GM12801 (cell line): ENCODE measurements at regions not wholly inside any gene's neighbourhood (a gene's known extent, or its start where the extent isn't known, plus 50 kb on each side); places are given as distances from the start of the nearest gene placed in this dataset.

Experiments used
- CTCF ChIP-seq: IDR thresholded peaks from one replicate; pipeline ENCODE4 v1.5.1; 2011; ENCODE audit warnings: control low read depth; ENCODE audit not compliant: insufficient read length; ENCODE audit errors: extremely low read depth

GRCh38 chr3:170651260-170651845 lies 65.5 kb upstream of the SLC7A14 start:
- no peak for TF ChIP-seq CTCF

GRCh38 chr3:170644711-170645110 lies 58.8 kb upstream of the SLC7A14 start:
- TF ChIP-seq CTCF = no peak

GRCh38 chr3:170643831-170644230 lies 58.0 kb upstream of the SLC7A14 start:
- no peak for TF ChIP-seq CTCF

GRCh38 chr3:170642882-170643601 lies 57.2 kb upstream of the SLC7A14 start:
- TF ChIP-seq CTCF = no peak

- no peak for TF ChIP-seq CTCF
Observed at GRCh38 chr3:170641510-170642236, 55.8 kb upstream of the SLC7A14 start.

- TF ChIP-seq CTCF = no peak
Observed at GRCh38 chr3:170640737-170641171, 54.9 kb upstream of the SLC7A14 start.

- no peak for TF ChIP-seq CTCF
Observed at GRCh38 chr3:170638988-170639387, 53.1 kb upstream of the SLC7A14 start.
